PFSK-1 (cell line): ENCODE measurements at regions not wholly inside any gene's neighbourhood (a gene's known extent, or its start where the extent isn't known, plus 50 kb on each side); places are given as distances from the start of the nearest gene placed in this dataset.

Experiments used
- FOXP2 ChIP-seq: optimal IDR thresholded peaks from 2 replicates; pipeline ENCODE3; 2011; ENCODE audit warnings: borderline replicate concordance, control low read depth, inconsistent platforms; ENCODE audit not compliant: insufficient read depth; ENCODE audit errors: extremely low read length, extremely low read depth
- POLR2AphosphoS5 ChIP-seq: IDR thresholded peaks from 2 replicates; pipeline ENCODE4 v1.6.1; 2012; ENCODE audit warnings: low read depth, mild to moderate bottlenecking, control low read depth, low read length, moderate library complexity
- SIN3A ChIP-seq: IDR thresholded peaks from 2 replicates; pipeline ENCODE4 v1.6.1; 2012; ENCODE audit warnings: mild to moderate bottlenecking, low read length, moderate library complexity, borderline replicate concordance; ENCODE audit not compliant: insufficient read depth
- TAF1 ChIP-seq: IDR thresholded peaks from 2 replicates; pipeline ENCODE4 v1.6.1; 2012; ENCODE audit warnings: low read length, control low read depth, borderline replicate concordance; ENCODE audit not compliant: insufficient read depth
- TF ChIP-seq, protein P1 (sequence below), 2 experiments: IDR thresholded peaks; 2 replicates each; pipeline versions ENCODE4 v1.6.1 to v1.8.0; 2011 to 2012; ENCODE audit warnings: low read depth in 2 of 2, low read length in 2 of 2, control low read depth in 1 of 2, inconsistent platforms in 1 of 2, mild to moderate bottlenecking in 1 of 2, moderate library complexity in 1 of 2; ENCODE audit not compliant: insufficient read depth in 1 of 2

DNA sequence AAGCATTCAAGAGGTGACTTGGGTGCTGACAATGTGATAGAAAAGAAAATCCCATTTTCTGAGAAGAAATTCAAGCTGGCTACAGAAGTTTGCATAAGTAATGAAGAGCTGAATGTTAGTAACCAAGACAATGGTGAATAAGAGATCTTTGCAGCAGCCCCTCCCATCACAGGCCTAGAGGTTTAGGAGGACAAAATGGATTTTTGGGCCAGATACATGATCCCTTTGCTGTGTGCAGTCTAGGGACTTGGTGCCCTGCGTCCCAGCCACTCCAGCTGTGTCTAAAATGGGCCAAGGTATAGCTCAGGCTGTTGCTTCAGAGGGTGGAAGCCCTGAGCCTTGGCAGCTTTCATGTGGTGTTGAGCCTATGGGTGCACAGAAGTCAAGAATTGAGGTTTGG, 107.0 kb upstream of the EPHA5 start:
- TF ChIP-seq SIN3A (no peak), TAF1 (no peak), POLR2AphosphoS5 (no peak), FOXP2 (no peak)
- TF ChIP-seq, protein P1, sequence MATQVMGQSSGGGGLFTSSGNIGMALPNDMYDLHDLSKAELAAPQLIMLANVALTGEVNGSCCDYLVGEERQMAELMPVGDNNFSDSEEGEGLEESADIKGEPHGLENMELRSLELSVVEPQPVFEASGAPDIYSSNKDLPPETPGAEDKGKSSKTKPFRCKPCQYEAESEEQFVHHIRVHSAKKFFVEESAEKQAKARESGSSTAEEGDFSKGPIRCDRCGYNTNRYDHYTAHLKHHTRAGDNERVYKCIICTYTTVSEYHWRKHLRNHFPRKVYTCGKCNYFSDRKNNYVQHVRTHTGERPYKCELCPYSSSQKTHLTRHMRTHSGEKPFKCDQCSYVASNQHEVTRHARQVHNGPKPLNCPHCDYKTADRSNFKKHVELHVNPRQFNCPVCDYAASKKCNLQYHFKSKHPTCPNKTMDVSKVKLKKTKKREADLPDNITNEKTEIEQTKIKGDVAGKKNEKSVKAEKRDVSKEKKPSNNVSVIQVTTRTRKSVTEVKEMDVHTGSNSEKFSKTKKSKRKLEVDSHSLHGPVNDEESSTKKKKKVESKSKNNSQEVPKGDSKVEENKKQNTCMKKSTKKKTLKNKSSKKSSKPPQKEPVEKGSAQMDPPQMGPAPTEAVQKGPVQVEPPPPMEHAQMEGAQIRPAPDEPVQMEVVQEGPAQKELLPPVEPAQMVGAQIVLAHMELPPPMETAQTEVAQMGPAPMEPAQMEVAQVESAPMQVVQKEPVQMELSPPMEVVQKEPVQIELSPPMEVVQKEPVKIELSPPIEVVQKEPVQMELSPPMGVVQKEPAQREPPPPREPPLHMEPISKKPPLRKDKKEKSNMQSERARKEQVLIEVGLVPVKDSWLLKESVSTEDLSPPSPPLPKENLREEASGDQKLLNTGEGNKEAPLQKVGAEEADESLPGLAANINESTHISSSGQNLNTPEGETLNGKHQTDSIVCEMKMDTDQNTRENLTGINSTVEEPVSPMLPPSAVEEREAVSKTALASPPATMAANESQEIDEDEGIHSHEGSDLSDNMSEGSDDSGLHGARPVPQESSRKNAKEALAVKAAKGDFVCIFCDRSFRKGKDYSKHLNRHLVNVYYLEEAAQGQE (IDR thresholded peaks at IDR 0.05; ENCODE audit: insufficient read depth in 1 of 2, low read depth in 2 of 2, low read length in 2 of 2): no peak

GRCh38 chr4:65773636-65774035, 103.3 kb upstream of the EPHA5 start:
- TF ChIP-seq TAF1 (no peak), SIN3A (no peak), FOXP2 (no peak), POLR2AphosphoS5 (no peak)
- TF ChIP-seq, protein P1 (IDR thresholded peaks at IDR 0.05; ENCODE audit: insufficient read depth in 1 of 2, low read depth in 2 of 2, low read length in 2 of 2): no peak

DNA sequence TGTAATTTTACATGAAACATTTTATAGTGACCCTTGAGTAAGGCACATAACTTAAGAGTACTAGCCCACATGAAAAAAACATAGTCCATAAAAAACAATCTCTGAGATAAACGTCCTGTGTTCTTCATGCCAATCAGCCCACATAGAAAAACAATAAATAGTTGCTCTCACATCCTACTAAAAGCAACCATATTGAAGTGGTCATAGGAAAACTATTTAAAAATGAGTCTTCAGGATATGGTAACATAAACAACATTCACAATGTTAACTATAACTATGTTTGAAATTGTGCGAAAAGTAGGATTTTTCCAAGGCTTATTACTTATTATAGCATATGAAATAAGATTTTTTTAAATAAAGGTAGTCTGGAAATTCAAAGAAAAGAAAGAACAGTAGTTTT, 77.1 kb upstream of the EPHA5 start:
- TF ChIP-seq TAF1: no peak
- TF ChIP-seq, protein P1 (IDR thresholded peaks at IDR 0.05; ENCODE audit: insufficient read depth in 1 of 2, low read depth in 2 of 2, low read length in 2 of 2): no peak
- no peak for TF ChIP-seq FOXP2
- TF ChIP-seq POLR2AphosphoS5: no peak
- TF ChIP-seq SIN3A: no peak

DNA sequence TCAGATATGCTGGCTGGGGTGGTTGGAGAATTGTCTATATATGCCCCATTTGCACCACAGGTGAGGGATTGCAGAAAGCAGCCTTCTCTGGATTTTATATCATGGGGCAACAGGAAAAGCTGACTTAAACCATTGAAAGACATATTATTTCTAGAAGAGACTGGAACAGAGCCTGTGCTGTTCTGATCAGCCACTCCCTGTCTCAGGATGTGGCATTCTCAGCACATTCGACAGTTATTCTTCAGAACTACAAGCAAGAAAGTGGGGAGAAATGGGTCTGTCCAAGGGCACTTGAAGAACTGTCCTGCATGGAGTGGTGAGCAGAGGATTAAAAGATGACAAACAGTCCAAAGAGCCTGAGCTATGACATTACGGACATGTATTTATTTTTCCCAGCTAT, 67.8 kb upstream of the EPHA5 start:
- TF ChIP-seq FOXP2 (no peak), SIN3A (no peak), TAF1 (no peak), POLR2AphosphoS5 (no peak)
- TF ChIP-seq, protein P1 (IDR thresholded peaks at IDR 0.05; ENCODE audit: insufficient read depth in 1 of 2, low read depth in 2 of 2, low read length in 2 of 2): no peak

- TF ChIP-seq SIN3A (no peak), TAF1 (no peak), FOXP2 (no peak), POLR2AphosphoS5 (no peak)
- TF ChIP-seq, protein P1 (IDR thresholded peaks at IDR 0.05; ENCODE audit: insufficient read depth in 1 of 2, low read depth in 2 of 2, low read length in 2 of 2): no peak
Observed at GRCh38 chr4:65737672-65738071, 67.4 kb upstream of the EPHA5 start.
